ENCODE measurements at regions not wholly inside any gene's neighbourhood (a gene's known extent, or its start where the extent isn't known, plus 50 kb on each side); places are given as distances from the start of the nearest gene placed in this dataset.

DNA sequence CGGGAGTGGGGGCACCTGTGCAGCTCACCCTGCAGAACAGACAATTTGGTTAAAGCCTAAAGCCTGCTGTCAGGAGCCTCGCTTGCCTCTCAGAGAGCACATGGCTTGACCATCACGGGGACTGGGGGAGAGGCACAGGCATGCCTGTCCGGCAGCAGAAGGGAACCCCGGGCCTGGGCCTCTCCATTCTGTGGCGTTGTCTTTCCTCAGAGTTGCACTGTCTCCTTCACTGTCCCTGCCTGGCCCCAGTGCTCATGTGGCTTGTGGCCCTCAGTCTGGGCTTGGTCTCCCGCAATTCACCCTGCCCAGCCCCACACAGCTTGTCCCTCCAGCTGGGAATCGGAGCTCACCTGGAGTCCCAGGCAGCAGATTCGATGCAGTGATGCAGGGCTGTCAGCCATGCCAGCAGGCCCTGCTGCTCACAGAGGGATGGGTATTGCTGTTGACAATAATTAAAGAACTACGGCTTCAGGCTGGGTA is 189.9 kb downstream of the SEC14L1 start:
- TF ChIP-seq, protein P1, sequence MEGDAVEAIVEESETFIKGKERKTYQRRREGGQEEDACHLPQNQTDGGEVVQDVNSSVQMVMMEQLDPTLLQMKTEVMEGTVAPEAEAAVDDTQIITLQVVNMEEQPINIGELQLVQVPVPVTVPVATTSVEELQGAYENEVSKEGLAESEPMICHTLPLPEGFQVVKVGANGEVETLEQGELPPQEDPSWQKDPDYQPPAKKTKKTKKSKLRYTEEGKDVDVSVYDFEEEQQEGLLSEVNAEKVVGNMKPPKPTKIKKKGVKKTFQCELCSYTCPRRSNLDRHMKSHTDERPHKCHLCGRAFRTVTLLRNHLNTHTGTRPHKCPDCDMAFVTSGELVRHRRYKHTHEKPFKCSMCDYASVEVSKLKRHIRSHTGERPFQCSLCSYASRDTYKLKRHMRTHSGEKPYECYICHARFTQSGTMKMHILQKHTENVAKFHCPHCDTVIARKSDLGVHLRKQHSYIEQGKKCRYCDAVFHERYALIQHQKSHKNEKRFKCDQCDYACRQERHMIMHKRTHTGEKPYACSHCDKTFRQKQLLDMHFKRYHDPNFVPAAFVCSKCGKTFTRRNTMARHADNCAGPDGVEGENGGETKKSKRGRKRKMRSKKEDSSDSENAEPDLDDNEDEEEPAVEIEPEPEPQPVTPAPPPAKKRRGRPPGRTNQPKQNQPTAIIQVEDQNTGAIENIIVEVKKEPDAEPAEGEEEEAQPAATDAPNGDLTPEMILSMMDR (IDR thresholded peaks at IDR 0.05) = no peak
- TF ChIP-seq POLR2A (IDR thresholded peaks at IDR 0.05) = no peak
